ENCODE measurements at regions not wholly inside any gene's neighbourhood (a gene's known extent, or its start where the extent isn't known, plus 50 kb on each side); places are given as distances from the start of the nearest gene placed in this dataset.

DNA sequence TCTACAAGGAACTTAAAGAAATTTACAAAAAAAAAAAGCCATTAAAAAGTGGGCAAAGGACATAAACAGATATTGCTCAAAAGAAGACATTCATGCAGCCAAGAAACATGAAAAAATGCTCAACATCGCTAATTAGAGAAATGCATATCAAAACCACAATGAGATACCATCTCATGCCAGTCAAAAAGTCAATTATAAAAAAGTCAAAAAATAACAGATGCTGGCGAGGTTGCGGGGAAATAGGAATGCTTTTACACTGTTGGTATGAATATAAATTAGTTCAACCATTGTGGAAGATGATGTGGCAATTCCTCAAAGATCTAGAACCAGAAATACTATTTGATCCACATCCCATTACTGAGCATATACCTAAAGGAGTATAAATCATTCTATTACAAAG is 411.9 kb upstream of the MARCKS start:
- TF ChIP-seq POLR2A (IDR thresholded peaks at IDR 0.05): no peak
- TF ChIP-seq, protein P1, sequence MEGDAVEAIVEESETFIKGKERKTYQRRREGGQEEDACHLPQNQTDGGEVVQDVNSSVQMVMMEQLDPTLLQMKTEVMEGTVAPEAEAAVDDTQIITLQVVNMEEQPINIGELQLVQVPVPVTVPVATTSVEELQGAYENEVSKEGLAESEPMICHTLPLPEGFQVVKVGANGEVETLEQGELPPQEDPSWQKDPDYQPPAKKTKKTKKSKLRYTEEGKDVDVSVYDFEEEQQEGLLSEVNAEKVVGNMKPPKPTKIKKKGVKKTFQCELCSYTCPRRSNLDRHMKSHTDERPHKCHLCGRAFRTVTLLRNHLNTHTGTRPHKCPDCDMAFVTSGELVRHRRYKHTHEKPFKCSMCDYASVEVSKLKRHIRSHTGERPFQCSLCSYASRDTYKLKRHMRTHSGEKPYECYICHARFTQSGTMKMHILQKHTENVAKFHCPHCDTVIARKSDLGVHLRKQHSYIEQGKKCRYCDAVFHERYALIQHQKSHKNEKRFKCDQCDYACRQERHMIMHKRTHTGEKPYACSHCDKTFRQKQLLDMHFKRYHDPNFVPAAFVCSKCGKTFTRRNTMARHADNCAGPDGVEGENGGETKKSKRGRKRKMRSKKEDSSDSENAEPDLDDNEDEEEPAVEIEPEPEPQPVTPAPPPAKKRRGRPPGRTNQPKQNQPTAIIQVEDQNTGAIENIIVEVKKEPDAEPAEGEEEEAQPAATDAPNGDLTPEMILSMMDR (IDR thresholded peaks at IDR 0.05): no peak

Data from esophagus squamous epithelium (tissue), 4 donors.